ENCODE measurements at regions not wholly inside any gene's neighbourhood (a gene's known extent, or its start where the extent isn't known, plus 50 kb on each side); places are given as distances from the start of the nearest gene placed in this dataset.

GRCh38 chr4:35325908-35326453 lies 918.3 kb downstream of the ARAP2 start:
- H3K36me3 ChIP-seq (ENCODE audit: insufficient read depth, low read length), result no peaks in the 10 kb centered on the region
- H3F3A ChIP-seq (ENCODE audit: low read depth), result no peaks in the 10 kb centered on the region
- H3K9me3 ChIP-seq (ENCODE audit: insufficient read depth, low read depth, low read length), result no peaks in the 10 kb centered on the region
- no peaks in the 10 kb centered on the region for H3K9me2 ChIP-seq (replicated peaks; ENCODE audit: low read depth, low read length)
- no peaks in the 10 kb centered on the region for H4K20me1 ChIP-seq (ENCODE audit: insufficient read depth, low read length, poor library complexity, severe bottlenecking)
- H3K79me2 ChIP-seq (ENCODE audit: insufficient read depth, low read length), result no peaks in the 10 kb centered on the region
- no peak overlapping the region for H3K4me3 ChIP-seq (ENCODE audit: low read length, poor library complexity, severe bottlenecking)
- H3K27me3 ChIP-seq (ENCODE audit: insufficient read depth, low read length, poor library complexity, severe bottlenecking), result no peaks in the 10 kb centered on the region
- TF ChIP-seq CTCF (conservative IDR thresholded peaks at IDR 0.05; ENCODE audit: low read length) (no peak), EZH2phosphoT487 (IDR thresholded peaks at IDR 0.05; ENCODE audit: borderline replicate concordance) (no peak)
- H3K9ac ChIP-seq (ENCODE audit: low read depth, low read length, poor library complexity, severe bottlenecking), result no peak overlapping the region
- no peak overlapping the region for H3K4me2 ChIP-seq (ENCODE audit: low read depth, low read length, poor library complexity, severe bottlenecking)
- no peaks in the 10 kb centered on the region for H3K4me1 ChIP-seq (ENCODE audit: insufficient read depth, low read length, poor library complexity, severe bottlenecking)
- H2AFZ ChIP-seq (ENCODE audit: low read length), result no peak overlapping the region

GRCh38 chr4:35342833-35343232 lies 901.5 kb downstream of the ARAP2 start:
- Histone ChIP-seq H3F3A (ENCODE audit: low read depth) (no peaks in the 10 kb centered on the region), H3K4me1 (ENCODE audit: insufficient read depth, low read length, poor library complexity, severe bottlenecking) (no peaks in the 10 kb centered on the region), H3K9me3 (ENCODE audit: insufficient read depth, low read depth, low read length) (no peaks in the 10 kb centered on the region), H3K4me3 (ENCODE audit: low read length, poor library complexity, severe bottlenecking) (no peak overlapping the region), H2AFZ (ENCODE audit: low read length) (no peak overlapping the region), H4K20me1 (ENCODE audit: insufficient read depth, low read length, poor library complexity, severe bottlenecking) (no peaks in the 10 kb centered on the region), H3K9me2 (replicated peaks; ENCODE audit: low read depth, low read length) (no peaks in the 10 kb centered on the region), H3K27me3 (ENCODE audit: insufficient read depth, low read length, poor library complexity, severe bottlenecking) (no peaks in the 10 kb centered on the region), H3K9ac (ENCODE audit: low read depth, low read length, poor library complexity, severe bottlenecking) (no peak overlapping the region), H3K36me3 (ENCODE audit: insufficient read depth, low read length) (no peaks in the 10 kb centered on the region), H3K79me2 (ENCODE audit: insufficient read depth, low read length) (no peaks in the 10 kb centered on the region), H3K4me2 (ENCODE audit: low read depth, low read length, poor library complexity, severe bottlenecking) (no peak overlapping the region)
- no peak for TF ChIP-seq CTCF (conservative IDR thresholded peaks at IDR 0.05; ENCODE audit: low read length)
- TF ChIP-seq EZH2phosphoT487 (IDR thresholded peaks at IDR 0.05; ENCODE audit: borderline replicate concordance), result no peak

GRCh38 chr4:35347276-35347675 lies 897.0 kb downstream of the ARAP2 start:
- Histone ChIP-seq H3F3A (ENCODE audit: low read depth) (no peaks in the 10 kb centered on the region), H3K79me2 (ENCODE audit: insufficient read depth, low read length) (no peaks in the 10 kb centered on the region), H3K9me2 (replicated peaks; ENCODE audit: low read depth, low read length) (no peaks in the 10 kb centered on the region), H2AFZ (ENCODE audit: low read length) (no peak overlapping the region), H3K4me3 (ENCODE audit: low read length, poor library complexity, severe bottlenecking) (no peak overlapping the region), H3K4me1 (ENCODE audit: insufficient read depth, low read length, poor library complexity, severe bottlenecking) (no peaks in the 10 kb centered on the region), H4K20me1 (ENCODE audit: insufficient read depth, low read length, poor library complexity, severe bottlenecking) (no peaks in the 10 kb centered on the region), H3K9ac (ENCODE audit: low read depth, low read length, poor library complexity, severe bottlenecking) (no peak overlapping the region), H3K9me3 (ENCODE audit: insufficient read depth, low read depth, low read length) (no peaks in the 10 kb centered on the region), H3K4me2 (ENCODE audit: low read depth, low read length, poor library complexity, severe bottlenecking) (no peak overlapping the region), H3K36me3 (ENCODE audit: insufficient read depth, low read length) (no peaks in the 10 kb centered on the region), H3K27me3 (ENCODE audit: insufficient read depth, low read length, poor library complexity, severe bottlenecking) (no peaks in the 10 kb centered on the region)
- TF ChIP-seq EZH2phosphoT487 (IDR thresholded peaks at IDR 0.05; ENCODE audit: borderline replicate concordance), result no peak
- TF ChIP-seq CTCF (conservative IDR thresholded peaks at IDR 0.05; ENCODE audit: low read length), result no peak

Data from Loucy (cell line).